Stomach (tissue), 8 donors: ENCODE measurements at regions not wholly inside any gene's neighbourhood (a gene's known extent, or its start where the extent isn't known, plus 50 kb on each side); places are given as distances from the start of the nearest gene placed in this dataset.

Source experiments
- DNase-seq, 2 donors: peaks; one replicate each; pipeline versions ENCODE4 v3.0.0 to v3.0.0-alpha.2; 2013 to 2019
- H3K27ac ChIP-seq, 5 donors: fragments of 200-600 bp in 4 of 5; sonication (generic) in 4 of 5; one replicate each; pipeline ENCODE4 v1.5.1; 2013 to 2019; ENCODE audit warnings: mild to moderate bottlenecking in 1 of 5, moderate library complexity in 1 of 5
- H3K27me3 ChIP-seq, 3 donors: fragments of 200-600 bp; sonication (generic); one replicate each; pipeline ENCODE4 v1.5.1; 2017 to 2019; ENCODE audit warnings: mixed run types in 1 of 3
- H3K36me3 ChIP-seq, 4 donors: fragments of 200-600 bp; sonication (generic); 1 replicate in 3 of 4; 2 replicates in 1 of 4; pipeline ENCODE4 v1.5.1; 2016 to 2019
- H3K4me1 ChIP-seq, 4 donors: fragments of 200-600 bp; sonication (generic); one replicate each; pipeline ENCODE4 v1.5.1; 2016 to 2019
- H3K4me3 ChIP-seq, 4 donors: fragments of 200-600 bp; sonication (generic) in 3 of 4; one replicate each; pipeline ENCODE4 v1.5.1; 2016 to 2019; ENCODE audit warnings: mild to moderate bottlenecking in 1 of 4
- H3K9me3 ChIP-seq, 4 donors: fragments of 200-600 bp; sonication (generic); one replicate each; pipeline ENCODE4 v1.5.1; 2016 to 2019
- EP300 ChIP-seq: sonication (generic); formaldehyde crosslinking; IDR thresholded peaks from one replicate; pipeline ENCODE4 v1.6.1; 2017; ENCODE audit warnings: antibody characterized with exemption
- POLR2A ChIP-seq, 4 donors: fragments of 450-650 bp; IDR thresholded peaks; one replicate each; pipeline ENCODE4 v1.6.1; 2016; ENCODE audit warnings: antibody characterized with exemption in 4 of 4, control low read depth in 2 of 4, mild to moderate bottlenecking in 1 of 4, moderate library complexity in 1 of 4
- POLR2AphosphoS5 ChIP-seq, 3 donors: sonication (generic); formaldehyde crosslinking; IDR thresholded peaks; one replicate each; pipeline ENCODE4 v1.6.1; 2016; ENCODE audit warnings: antibody characterized with exemption in 3 of 3
- WGBS, 5 donors: extraction: QIAGEN DNeasy Blood & Tissue Kit in 3 of 5; methylation state at CpG; one replicate each; pipeline versions ENCODE4 v1.1.5 to v1.1.7; 2013 to 2018; 5-methylcytosine and 5-hydroxymethylcytosine counted together
- intact Hi-C: fragments of 100-400 bp; cut with DNase I; formaldehyde crosslinking; loops from one replicate; pipeline ENCODE4 v1.15.1; 2023; ENCODE audit warnings: low total_unique reads
- TF ChIP-seq, protein P1 (sequence below), 7 experiments: fragments of 450-650 bp in 4 of 7; fragments of 200-600 bp in 3 of 7; sonication (generic) in 3 of 7; IDR thresholded peaks; one replicate each; pipeline ENCODE4 v1.5.1; 2016 to 2019; ENCODE audit warnings: antibody characterized with exemption in 7 of 7, control low read depth in 2 of 7, mild to moderate bottlenecking in 1 of 7
- donor health status: healthy with polysubstance abuse.
- donor health status: Bipolar disorder and iron deficiency.
- donor health status: healthy.

DNA sequence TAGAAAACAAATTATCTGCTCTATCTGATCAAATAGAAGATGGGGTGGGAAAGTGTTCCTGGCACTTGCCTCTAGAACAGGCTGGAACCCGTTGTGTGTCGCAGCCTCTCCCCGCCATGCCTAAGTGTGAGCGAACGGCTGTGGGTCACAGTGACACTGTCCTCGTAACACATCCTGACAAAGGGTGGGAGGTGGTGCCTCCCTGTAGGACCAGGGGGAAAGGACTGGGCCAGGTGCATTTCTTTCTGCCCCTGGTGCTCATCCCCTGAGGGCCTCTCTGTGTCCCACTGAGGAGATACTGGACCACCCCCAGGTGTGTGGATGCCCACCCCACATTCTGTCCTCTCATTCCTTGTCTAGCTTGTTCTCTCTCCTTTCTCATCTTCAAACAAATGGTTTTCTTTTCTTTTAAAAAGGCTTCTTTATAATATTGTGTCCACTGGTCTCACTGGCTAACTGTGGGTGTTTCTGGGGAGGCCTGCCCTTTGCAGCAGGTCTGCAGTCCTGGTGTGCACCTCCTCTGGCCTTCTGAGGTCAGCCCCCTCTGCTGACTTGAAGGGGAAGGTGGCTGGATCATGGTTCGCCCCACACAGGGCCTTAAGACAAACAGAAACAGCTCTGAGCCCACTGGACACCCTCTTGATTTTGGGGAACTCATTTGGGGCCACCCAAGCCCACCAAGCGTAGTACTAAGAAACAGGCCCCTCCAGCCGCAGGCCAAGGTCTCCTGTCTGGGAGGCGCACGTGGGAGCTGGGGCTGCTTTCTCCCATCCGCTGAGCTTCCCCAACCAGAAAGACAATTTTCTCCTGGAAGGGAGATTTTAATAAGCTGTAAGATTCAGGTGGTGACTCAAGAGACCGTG is 152.5 kb upstream of the SOX1 start:
- no peaks in the 10 kb centered on the region for H3K36me3 ChIP-seq
- no peak overlapping the region for H3K27ac ChIP-seq
- no peaks in the 10 kb centered on the region for H3K4me1 ChIP-seq
- no peaks in the 10 kb centered on the region for H3K9me3 ChIP-seq
- H3K27me3 ChIP-seq: peaks cover 0 to 44% (median 0%) of the 10 kb centered on the region in 3 donors
- no peak overlapping the region for H3K4me3 ChIP-seq
- intact Hi-C loops: no loop called here
- no peak for DNase-seq
- TF ChIP-seq POLR2A (IDR thresholded peaks at IDR 0.05): no peak
- WGBS, 5 donors: 85 to 90% (median 88%) methylated on average over 11 to 13 of the region's 13 CpGs

GRCh38 chr13:111915104-111915551 is 151.8 kb upstream of the SOX1 start:
- TF ChIP-seq POLR2AphosphoS5 (IDR thresholded peaks at IDR 0.05) (no peak), EP300 (no peak), POLR2A (IDR thresholded peaks at IDR 0.05) (no peak)
- TF ChIP-seq, protein P1, sequence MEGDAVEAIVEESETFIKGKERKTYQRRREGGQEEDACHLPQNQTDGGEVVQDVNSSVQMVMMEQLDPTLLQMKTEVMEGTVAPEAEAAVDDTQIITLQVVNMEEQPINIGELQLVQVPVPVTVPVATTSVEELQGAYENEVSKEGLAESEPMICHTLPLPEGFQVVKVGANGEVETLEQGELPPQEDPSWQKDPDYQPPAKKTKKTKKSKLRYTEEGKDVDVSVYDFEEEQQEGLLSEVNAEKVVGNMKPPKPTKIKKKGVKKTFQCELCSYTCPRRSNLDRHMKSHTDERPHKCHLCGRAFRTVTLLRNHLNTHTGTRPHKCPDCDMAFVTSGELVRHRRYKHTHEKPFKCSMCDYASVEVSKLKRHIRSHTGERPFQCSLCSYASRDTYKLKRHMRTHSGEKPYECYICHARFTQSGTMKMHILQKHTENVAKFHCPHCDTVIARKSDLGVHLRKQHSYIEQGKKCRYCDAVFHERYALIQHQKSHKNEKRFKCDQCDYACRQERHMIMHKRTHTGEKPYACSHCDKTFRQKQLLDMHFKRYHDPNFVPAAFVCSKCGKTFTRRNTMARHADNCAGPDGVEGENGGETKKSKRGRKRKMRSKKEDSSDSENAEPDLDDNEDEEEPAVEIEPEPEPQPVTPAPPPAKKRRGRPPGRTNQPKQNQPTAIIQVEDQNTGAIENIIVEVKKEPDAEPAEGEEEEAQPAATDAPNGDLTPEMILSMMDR (IDR thresholded peaks at IDR 0.05): no peak
- no peak for DNase-seq
- no peak overlapping the region for H3K27ac ChIP-seq
- WGBS, 5 donors: 75 to 90% (median 79%) methylated on average over 8 to 12 of the region's 12 CpGs
- intact Hi-C loops: no loop called here
- peaks cover 0 to 51% (median 3%) of the 10 kb centered on the region in 3 donors for H3K27me3 ChIP-seq
- no peak overlapping the region for H3K4me3 ChIP-seq
- H3K9me3 ChIP-seq: no peaks in the 10 kb centered on the region
- H3K36me3 ChIP-seq: no peaks in the 10 kb centered on the region
- no peaks in the 10 kb centered on the region for H3K4me1 ChIP-seq

DNA sequence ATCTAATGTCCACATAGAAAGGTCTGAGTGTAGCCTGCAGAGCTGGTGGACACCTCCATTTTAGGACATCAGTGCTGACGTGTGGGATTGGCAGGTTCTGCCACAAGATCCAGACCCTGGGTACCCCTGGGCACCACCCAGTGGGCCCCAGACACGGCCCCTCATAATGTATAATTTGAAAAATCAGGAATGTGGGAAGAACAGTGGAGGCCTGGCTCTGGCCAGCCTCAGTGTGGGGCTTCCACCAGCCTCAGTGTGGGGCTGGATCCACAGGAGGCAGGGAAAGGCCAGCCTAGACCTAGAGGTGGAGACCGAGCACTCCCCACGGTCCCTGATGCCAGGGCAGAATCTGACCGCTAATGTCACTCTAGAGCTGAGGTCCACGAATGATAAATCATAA is 150.7 kb upstream of the SOX1 start:
- TF ChIP-seq POLR2AphosphoS5 (IDR thresholded peaks at IDR 0.05) (no peak), EP300 (no peak), POLR2A (IDR thresholded peaks at IDR 0.05) (no peak)
- TF ChIP-seq, protein P1 (IDR thresholded peaks at IDR 0.05): no peak
- Histone ChIP-seq H3K4me1 (no peaks in the 10 kb centered on the region), H3K27ac (no peak overlapping the region), H3K27me3 (peaks cover 0 to 58% (median 6%) of the 10 kb centered on the region in 3 donors), H3K36me3 (no peaks in the 10 kb centered on the region), H3K9me3 (no peaks in the 10 kb centered on the region), H3K4me3 (no peak overlapping the region)
- 63 to 81% (median 70%) methylated on average over 6 of the region's 6 CpGs for WGBS, 5 donors
- DNase-seq: no peak
- intact Hi-C loops: no loop called here

- DNase-seq: no peak
- no peaks in the 10 kb centered on the region for H3K4me1 ChIP-seq
- no peaks in the 10 kb centered on the region for H3K9me3 ChIP-seq
- no peak overlapping the region for H3K27ac ChIP-seq
- peaks cover 0 to 54% (median 10%) of the 10 kb centered on the region in 3 donors for H3K27me3 ChIP-seq
- no peaks in the 10 kb centered on the region for H3K36me3 ChIP-seq
- H3K4me3 ChIP-seq: no peak overlapping the region
- WGBS, 5 donors: 71 to 84% (median 78%) methylated on average over 11 to 13 of the region's 13 CpGs
- TF ChIP-seq POLR2AphosphoS5 (IDR thresholded peaks at IDR 0.05): no peak
- TF ChIP-seq POLR2A (IDR thresholded peaks at IDR 0.05): no peak
- intact Hi-C loops: no loop called here
These were observed 149.9 kb upstream of the SOX1 start for GRCh38 chr13:111917086-111917485.

DNA sequence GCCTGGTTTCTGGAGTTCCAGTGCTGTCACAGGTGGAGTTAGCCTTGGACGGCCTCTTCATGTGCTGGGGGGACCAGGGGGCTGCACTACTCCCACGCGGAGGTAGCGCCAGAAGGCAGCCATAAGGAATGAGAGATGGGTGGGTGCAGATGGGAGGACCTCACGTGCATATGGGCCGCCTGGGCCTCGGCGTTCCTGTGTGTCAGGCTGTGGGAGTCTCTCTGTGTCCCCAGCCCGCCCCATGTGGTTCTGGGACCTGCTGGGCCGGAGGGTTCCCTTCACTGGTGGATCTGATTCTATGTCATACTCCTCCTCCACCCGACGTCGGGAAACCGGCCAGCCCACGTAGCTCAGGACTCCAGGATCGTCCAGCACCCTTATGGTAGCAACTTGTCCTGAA is 149.0 kb upstream of the SOX1 start:
- TF ChIP-seq EP300 (no peak), POLR2AphosphoS5 (IDR thresholded peaks at IDR 0.05) (no peak), POLR2A (IDR thresholded peaks at IDR 0.05) (no peak)
- TF ChIP-seq, protein P1 (IDR thresholded peaks at IDR 0.05): no peak
- Histone ChIP-seq H3K36me3 (no peaks in the 10 kb centered on the region), H3K4me1 (no peaks in the 10 kb centered on the region), H3K4me3 (no peak overlapping the region), H3K27ac (no peak overlapping the region), H3K27me3 (peaks cover 0 to 49% (median 10%) of the 10 kb centered on the region in 3 donors), H3K9me3 (no peaks in the 10 kb centered on the region)
- WGBS, 5 donors: 75 to 86% (median 82%) methylated on average over 16 of the region's 16 CpGs
- no peak for DNase-seq
- intact Hi-C loops: no loop called here
